H1 (cell line): ENCODE measurements at regions not wholly inside any gene's neighbourhood (a gene's known extent, or its start where the extent isn't known, plus 50 kb on each side); places are given as distances from the start of the nearest gene placed in this dataset.

Experiments used
- CTCF ChIA-PET: fragments of 300-600 bp; sonication (Branson Sonifier 250); formaldehyde crosslinking; loops from one replicate; lab custom pipeline; 2021; ENCODE audit not compliant: partially characterized antibody; lab: Charles Lee
- POLR2A ChIA-PET: fragments of 300-600 bp; sonication (Branson Sonifier 250); formaldehyde crosslinking; loops from one replicate; lab custom pipeline; 2021; ENCODE audit warnings: inconsistent platforms; ENCODE audit not compliant: partially characterized antibody; lab: Charles Lee
- DNase-seq, 2 experiments: peaks; one replicate each; pipeline versions ENCODE4 v3.0.0 to v3.0.0-alpha.2; 2010 to 2022; ENCODE audit warnings: low spot score in 2 of 2, low read depth in 1 of 2, mixed read lengths in 1 of 2
- FAIRE-seq: peaks from 2 replicates; lab custom pipeline; 2011; peaks lifted over from hg19 to GRCh38; lab: Jason Lieb, UNC
- H2AFZ ChIP-seq: 2 replicates; pipeline ENCODE4 v1.8.1; 2012; ENCODE audit warnings: low read length, inconsistent platforms
- H2AK5ac ChIP-seq: 2 replicates; pipeline ENCODE4 v1.6.1; 2013; ENCODE audit warnings: low read depth, low read length
- H2BK120ac ChIP-seq: replicated peaks from 2 replicates; pipeline ENCODE3; 2013; ENCODE audit warnings: low read depth, low read length, inconsistent platforms
- H2BK12ac ChIP-seq: 2 replicates; pipeline ENCODE4 v1.6.1; 2013; ENCODE audit warnings: low read depth, low read length
- H2BK15ac ChIP-seq: 2 replicates; pipeline ENCODE4 v1.6.1; 2013; ENCODE audit warnings: low read length
- H2BK20ac ChIP-seq: 2 replicates; pipeline ENCODE4 v1.6.1; 2013; ENCODE audit warnings: low read length
- H2BK5ac ChIP-seq: 2 replicates; pipeline ENCODE4 v1.6.1; 2013; ENCODE audit warnings: low read depth, low read length
- H3K14ac ChIP-seq: 2 replicates; pipeline ENCODE4 v1.6.1; 2013; ENCODE audit warnings: inconsistent platforms; ENCODE audit not compliant: insufficient read length
- H3K18ac ChIP-seq: 2 replicates; pipeline ENCODE4 v1.6.1; 2013; ENCODE audit warnings: low read length; ENCODE audit errors: extremely low read depth
- H3K23ac ChIP-seq: 2 replicates; pipeline ENCODE4 v1.6.1; 2013; ENCODE audit warnings: inconsistent platforms; ENCODE audit not compliant: insufficient read length
- H3K23me2 ChIP-seq: 2 replicates; pipeline ENCODE4 v1.6.1; 2013; ENCODE audit warnings: low read depth, low read length
- H3K27ac ChIP-seq: 2 replicates; pipeline ENCODE4 v1.6.1; 2011; ENCODE audit warnings: low read depth, low read length, inconsistent platforms
- H3K27me3 ChIP-seq, 4 experiments: replicated peaks in 1 of 4; 1 replicate in 1 of 4; 2 replicates in 3 of 4; pipeline versions ENCODE4 v1.6.1 to v1.8.1; 2011 to 2013; ENCODE audit warnings: low read length in 3 of 4, mild to moderate bottlenecking in 3 of 4, inconsistent platforms in 2 of 4, mixed read lengths in 2 of 4, moderate library complexity in 1 of 4; ENCODE audit not compliant: control insufficient read depth in 3 of 4, insufficient read depth in 3 of 4; ENCODE audit errors: extremely low read depth in 1 of 4
- H3K36me3 ChIP-seq, 4 experiments: 2 replicates each; pipeline versions ENCODE4 v1.6.1 to v1.8.1; 2011 to 2013; ENCODE audit warnings: mild to moderate bottlenecking in 4 of 4, low read length in 3 of 4, moderate library complexity in 2 of 4, control low read depth in 1 of 4, inconsistent platforms in 1 of 4; ENCODE audit not compliant: insufficient read depth in 4 of 4, control insufficient read depth in 2 of 4
- H3K4ac ChIP-seq: replicated peaks from 2 replicates; pipeline ENCODE3; 2013; ENCODE audit warnings: low read length, low read depth, mixed read lengths, inconsistent platforms; ENCODE audit not compliant: insufficient read length
- H3K4me1 ChIP-seq, 4 experiments: replicated peaks in 1 of 4; 1 replicate in 1 of 4; 2 replicates in 3 of 4; pipeline versions ENCODE4 v1.6.1 to v1.8.1; 2011 to 2013; ENCODE audit warnings: low read length in 3 of 4, inconsistent platforms in 2 of 4, mixed read lengths in 1 of 4; ENCODE audit not compliant: insufficient read depth in 4 of 4, control insufficient read depth in 3 of 4
- H3K4me2 ChIP-seq, 2 experiments: 2 replicates each; pipeline versions ENCODE4 v1.6.1 to v1.8.1; 2011 to 2013; ENCODE audit warnings: low read depth in 2 of 2, low read length in 2 of 2, control low read depth in 1 of 2, inconsistent platforms in 1 of 2, mild to moderate bottlenecking in 1 of 2; ENCODE audit not compliant: insufficient read depth in 1 of 2
- H3K4me3 ChIP-seq, 4 experiments: fragments of 200-600, 300-600 bp in 1 of 4; sonication (generic), shearing (Covaris generic), sonication (Bioruptor Twin) in 1 of 4; 2 replicates each; pipeline versions ENCODE4 v1.5.1 to v1.8.1; 2011 to 2016; ENCODE audit warnings: low read length in 4 of 4, low read depth in 3 of 4, control low read depth in 2 of 4, inconsistent platforms in 2 of 4, mild to moderate bottlenecking in 2 of 4, mixed read lengths in 1 of 4, moderate library complexity in 1 of 4; ENCODE audit not compliant: insufficient read depth in 2 of 4; ENCODE audit errors: extremely low read depth in 1 of 4
- H3K56ac ChIP-seq: replicated peaks from 2 replicates; pipeline ENCODE3; 2013; ENCODE audit warnings: low read depth, mild to moderate bottlenecking, mixed read lengths, low read length, inconsistent platforms; ENCODE audit not compliant: insufficient read length
- H3K79me1 ChIP-seq: 2 replicates; pipeline ENCODE4 v1.6.1; 2013; ENCODE audit warnings: low read depth, low read length, control low read depth
- H3K79me2 ChIP-seq, 2 experiments: 2 replicates each; pipeline versions ENCODE4 v1.6.1 to v1.8.1; 2012 to 2013; ENCODE audit warnings: low read length in 2 of 2, mild to moderate bottlenecking in 2 of 2, inconsistent platforms in 1 of 2; ENCODE audit not compliant: insufficient read depth in 2 of 2, control insufficient read depth in 1 of 2
- H3K9ac ChIP-seq, 4 experiments: replicated peaks in 1 of 4; 1 replicate in 1 of 4; 2 replicates in 3 of 4; pipeline versions ENCODE4 v1.6.1 to v1.8.1; 2011 to 2013; ENCODE audit warnings: low read depth in 3 of 4, low read length in 3 of 4, control low read depth in 2 of 4, mild to moderate bottlenecking in 2 of 4, moderate library complexity in 2 of 4, inconsistent platforms in 1 of 4; ENCODE audit errors: extremely low read depth in 1 of 4
- H3K9me3 ChIP-seq, 2 experiments: 2 replicates each; pipeline versions ENCODE4 v1.6.1 to v1.8.1; 2012 to 2013; ENCODE audit warnings: mild to moderate bottlenecking in 2 of 2, moderate library complexity in 2 of 2, control low read depth in 1 of 2, inconsistent platforms in 1 of 2, low read depth in 1 of 2, low read length in 1 of 2, mixed read lengths in 1 of 2; ENCODE audit not compliant: insufficient read depth in 2 of 2
- H4K20me1 ChIP-seq, 2 experiments: replicated peaks in 1 of 2; 2 replicates each; pipeline versions ENCODE3 to v1.8.1; 2011 to 2013; ENCODE audit warnings: inconsistent platforms in 2 of 2, low read length in 2 of 2, mild to moderate bottlenecking in 1 of 2; ENCODE audit not compliant: insufficient read depth in 2 of 2, control insufficient read depth in 1 of 2
- H4K5ac ChIP-seq: 2 replicates; pipeline ENCODE4 v1.6.1; 2013; ENCODE audit warnings: low read length, low read depth, mixed read lengths, inconsistent platforms; ENCODE audit not compliant: insufficient read length
- H4K8ac ChIP-seq: 2 replicates; pipeline ENCODE4 v1.8.0; 2013; ENCODE audit warnings: mild to moderate bottlenecking, moderate library complexity, low read length, inconsistent platforms; ENCODE audit not compliant: insufficient read depth; ENCODE audit errors: extremely low read depth
- H4K91ac ChIP-seq: replicated peaks from 2 replicates; pipeline ENCODE3; 2013; ENCODE audit warnings: low read length, mixed read lengths, inconsistent platforms; ENCODE audit not compliant: insufficient read length
- ASH2L ChIP-seq: fragments of 200-600, 300-600 bp; sonication (generic); IDR thresholded peaks from one replicate; pipeline ENCODE4 v1.7.1; 2017; ENCODE audit warnings: low read length
- BCL11A ChIP-seq, 2 experiments: IDR thresholded peaks; one replicate each; pipeline ENCODE4 v1.6.1; 2011; ENCODE audit warnings: low read depth in 2 of 2, low read length in 2 of 2, mild to moderate bottlenecking in 2 of 2
- CREB1 ChIP-seq: IDR thresholded peaks from 2 replicates; pipeline ENCODE4 v1.6.1; 2012; ENCODE audit warnings: inconsistent platforms
- EP300 ChIP-seq, 2 experiments: IDR thresholded peaks; 1 replicate in 1 of 2; 2 replicates in 1 of 2; pipeline ENCODE4 v1.6.1; 2011 to 2012; ENCODE audit warnings: low read depth in 2 of 2, low read length in 2 of 2, mild to moderate bottlenecking in 2 of 2, borderline replicate concordance in 1 of 2, inconsistent platforms in 1 of 2, moderate library complexity in 1 of 2
- HDAC6 ChIP-seq: IDR thresholded peaks from one replicate; pipeline ENCODE4 v1.7.1; 2012; ENCODE audit warnings: low read depth, mild to moderate bottlenecking, inconsistent platforms, low read length, moderate library complexity
- KDM1A ChIP-seq: fragments of 200-600, 300-600 bp; sonication (generic); IDR thresholded peaks from 2 replicates; pipeline ENCODE4 v1.7.1; 2016; ENCODE audit warnings: mild to moderate bottlenecking, low read length, borderline replicate concordance
- RAD21 ChIP-seq, 2 experiments: IDR thresholded peaks in 1 of 2; conservative IDR thresholded peaks in 1 of 2; 2 replicates each; pipeline ENCODE4 v1.6.1; 2011; ENCODE audit warnings: low read depth in 2 of 2, low read length in 2 of 2, improper control_type of control experiment in 1 of 2, inconsistent platforms in 1 of 2, mild to moderate bottlenecking in 1 of 2, moderate library complexity in 1 of 2
- SAP30 ChIP-seq: fragments of 300-600 bp; sonication (generic); IDR thresholded peaks from 2 replicates; pipeline ENCODE4 v1.7.1; 2012; ENCODE audit warnings: low read length, moderate library complexity, mild to moderate bottlenecking, inconsistent platforms; ENCODE audit not compliant: insufficient read depth, insufficient replicate concordance
- SIRT6 ChIP-seq: IDR thresholded peaks from one replicate; pipeline ENCODE4 v1.7.1; 2012; ENCODE audit warnings: low read length, inconsistent platforms
- TAF7 ChIP-seq: optimal IDR thresholded peaks from 2 replicates; pipeline ENCODE3; 2011; ENCODE audit warnings: low read depth, mild to moderate bottlenecking, inconsistent platforms, low read length, moderate library complexity, borderline replicate concordance
- WGBS, 2 experiments: shearing (Covaris generic) in 1 of 2; methylation state at CpG; one replicate each; pipeline versions ENCODE4 v1.1.6 to v1.1.7; 2013 to 2015; ENCODE audit warnings: low lambda C conversion rate in 2 of 2, mixed read lengths in 2 of 2, inconsistent platforms in 1 of 2, low coverage in 1 of 2, missing lambda C conversion rate in 1 of 2; ENCODE audit not compliant: insufficient replicate concordance in 2 of 2, insufficient coverage in 1 of 2, insufficient read length in 1 of 2; ENCODE audit errors: extremely low coverage in 1 of 2, missing lambda C conversion rate in 1 of 2; 5-methylcytosine and 5-hydroxymethylcytosine counted together

DNA sequence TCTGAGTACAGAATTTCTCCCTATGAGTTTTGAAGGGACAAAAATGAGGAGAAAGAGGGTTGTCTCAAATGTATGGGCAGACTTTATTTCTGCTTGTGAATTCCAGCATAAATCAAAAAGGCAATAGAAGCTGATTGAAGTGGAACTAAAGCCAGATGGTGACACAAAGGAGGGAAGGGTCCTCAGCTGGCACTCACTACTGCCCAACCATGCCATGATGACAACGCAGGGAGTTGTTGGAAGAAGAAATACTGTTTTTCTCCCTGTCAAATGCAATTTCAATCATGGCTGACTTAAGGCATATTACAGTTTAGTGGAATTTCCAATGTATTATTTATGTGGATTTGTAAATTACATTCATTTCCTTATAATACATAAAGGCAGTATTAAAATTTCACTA lies 805.8 kb downstream of the ADGRL2 start:
- no peak overlapping the region for H3K27ac ChIP-seq
- no peak overlapping the region for H3K23ac ChIP-seq
- no peak overlapping the region for H2BK20ac ChIP-seq
- no peaks in the 10 kb centered on the region for H3K36me3 ChIP-seq
- H3K23me2 ChIP-seq = no peaks in the 10 kb centered on the region
- 100% methylated on average over 1 of the region's 1 CpG; no CpG with 5 or more reads in 1 of the 2 experiments for WGBS, 2 experiments
- H2BK15ac ChIP-seq = no peak overlapping the region
- no peaks in the 10 kb centered on the region for H3K9me3 ChIP-seq
- FAIRE-seq (no peak), DNase-seq (no peak)
- ChIA-PET POLR2A (no interaction called here), CTCF (interaction anchor here (0.6 kb wide), 1 partner anchor 1447 kb away, joined by 7 read pairs; no protein-coding TSS in a partner anchor)
- no peak overlapping the region for H3K14ac ChIP-seq
- no peak overlapping the region for H3K4me3 ChIP-seq
- H3K79me1 ChIP-seq = no peaks in the 10 kb centered on the region
- no peak overlapping the region for H2BK5ac ChIP-seq
- no peak overlapping the region for H4K91ac ChIP-seq
- H3K4me2 ChIP-seq = no peak overlapping the region
- no peak overlapping the region for H2AFZ ChIP-seq
- H4K8ac ChIP-seq = no peak overlapping the region
- H3K56ac ChIP-seq = no peak overlapping the region
- H4K20me1 ChIP-seq = no peaks in the 10 kb centered on the region
- no peak overlapping the region for H2BK120ac ChIP-seq
- no peak overlapping the region for H2AK5ac ChIP-seq
- no peak overlapping the region for H3K9ac ChIP-seq
- H3K4me1 ChIP-seq = no peaks in the 10 kb centered on the region
- H3K18ac ChIP-seq = no peak overlapping the region
- H3K27me3 ChIP-seq = no peaks in the 10 kb centered on the region
- H2BK12ac ChIP-seq = no peak overlapping the region
- H3K79me2 ChIP-seq = no peaks in the 10 kb centered on the region
- no peak overlapping the region for H3K4ac ChIP-seq
- no peak overlapping the region for H4K5ac ChIP-seq
- TF ChIP-seq RAD21 (IDR thresholded peaks at IDR 0.05 in 1 of 2, conservative IDR thresholded peaks at IDR 0.05 in 1 of 2; ENCODE audit: low read depth in 2 of 2, low read length in 2 of 2) (no peak), ASH2L (no peak), EP300 (IDR thresholded peaks at IDR 0.05; ENCODE audit: borderline replicate concordance in 1 of 2, low read depth in 2 of 2, low read length in 2 of 2) (no peak), SAP30 (no peak), HDAC6 (no peak), SIRT6 (no peak), BCL11A (IDR thresholded peaks at IDR 0.05; ENCODE audit: low read depth in 2 of 2, low read length in 2 of 2) (no peak), TAF7 (no peak), CREB1 (no peak), KDM1A (no peak)
